ENCODE measurements at regions not wholly inside any gene's neighbourhood (a gene's known extent, or its start where the extent isn't known, plus 50 kb on each side); places are given as distances from the start of the nearest gene placed in this dataset.

GRCh38 chr9:81758123-81758797 lies 68.9 kb upstream of the TLE1 start:
- no peak for TF ChIP-seq FOXM1 (IDR thresholded peaks at IDR 0.05; ENCODE audit: borderline replicate concordance)
- TF ChIP-seq SUZ12 (IDR thresholded peaks at IDR 0.05): no peak
- no peak for TF ChIP-seq HDGF (IDR thresholded peaks at IDR 0.05; ENCODE audit: borderline replicate concordance)
- no peak for TF ChIP-seq FOXK2 (IDR thresholded peaks at IDR 0.05)
- TF ChIP-seq SP1 (IDR thresholded peaks at IDR 0.05): no peak
- TF ChIP-seq BHLHE40 (IDR thresholded peaks at IDR 0.05; ENCODE audit: borderline replicate concordance): no peak
- no peak for TF ChIP-seq ARNT (IDR thresholded peaks at IDR 0.05)
- TF ChIP-seq L3MBTL2 (conservative IDR thresholded peaks at IDR 0.05): no peak
- TF ChIP-seq, protein P1, sequence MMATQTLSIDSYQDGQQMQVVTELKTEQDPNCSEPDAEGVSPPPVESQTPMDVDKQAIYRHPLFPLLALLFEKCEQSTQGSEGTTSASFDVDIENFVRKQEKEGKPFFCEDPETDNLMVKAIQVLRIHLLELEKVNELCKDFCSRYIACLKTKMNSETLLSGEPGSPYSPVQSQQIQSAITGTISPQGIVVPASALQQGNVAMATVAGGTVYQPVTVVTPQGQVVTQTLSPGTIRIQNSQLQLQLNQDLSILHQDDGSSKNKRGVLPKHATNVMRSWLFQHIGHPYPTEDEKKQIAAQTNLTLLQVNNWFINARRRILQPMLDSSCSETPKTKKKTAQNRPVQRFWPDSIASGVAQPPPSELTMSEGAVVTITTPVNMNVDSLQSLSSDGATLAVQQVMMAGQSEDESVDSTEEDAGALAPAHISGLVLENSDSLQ (IDR thresholded peaks at IDR 0.05): no peak

Measured in HEK293T (cell line).